Right lobe of liver (tissue), 4 donors: ENCODE measurements at regions not wholly inside any gene's neighbourhood (a gene's known extent, or its start where the extent isn't known, plus 50 kb on each side); places are given as distances from the start of the nearest gene placed in this dataset.

Experiments
- POLR2A ChIP-seq: fragments of 450-650 bp; IDR thresholded peaks from one replicate; pipeline ENCODE4 v1.6.1; 2017; ENCODE audit warnings: antibody characterized with exemption, mild to moderate bottlenecking
- TF ChIP-seq, protein P1 (sequence below), 4 donors: fragments of 200-600 bp in 3 of 4; fragments of 450-650 bp in 1 of 4; IDR thresholded peaks; one replicate each; pipeline versions ENCODE4 v1.5.1 to v1.8.0; 2016 to 2022; ENCODE audit warnings: antibody characterized with exemption in 4 of 4, mild to moderate bottlenecking in 2 of 4
- donor health status: DM: no; HTN: no; CAD: no.
- donor health status: DM: no; HTN: no; CAD: no.
- donor health status: DM: no; HTN: yes; CAD: no.

DNA sequence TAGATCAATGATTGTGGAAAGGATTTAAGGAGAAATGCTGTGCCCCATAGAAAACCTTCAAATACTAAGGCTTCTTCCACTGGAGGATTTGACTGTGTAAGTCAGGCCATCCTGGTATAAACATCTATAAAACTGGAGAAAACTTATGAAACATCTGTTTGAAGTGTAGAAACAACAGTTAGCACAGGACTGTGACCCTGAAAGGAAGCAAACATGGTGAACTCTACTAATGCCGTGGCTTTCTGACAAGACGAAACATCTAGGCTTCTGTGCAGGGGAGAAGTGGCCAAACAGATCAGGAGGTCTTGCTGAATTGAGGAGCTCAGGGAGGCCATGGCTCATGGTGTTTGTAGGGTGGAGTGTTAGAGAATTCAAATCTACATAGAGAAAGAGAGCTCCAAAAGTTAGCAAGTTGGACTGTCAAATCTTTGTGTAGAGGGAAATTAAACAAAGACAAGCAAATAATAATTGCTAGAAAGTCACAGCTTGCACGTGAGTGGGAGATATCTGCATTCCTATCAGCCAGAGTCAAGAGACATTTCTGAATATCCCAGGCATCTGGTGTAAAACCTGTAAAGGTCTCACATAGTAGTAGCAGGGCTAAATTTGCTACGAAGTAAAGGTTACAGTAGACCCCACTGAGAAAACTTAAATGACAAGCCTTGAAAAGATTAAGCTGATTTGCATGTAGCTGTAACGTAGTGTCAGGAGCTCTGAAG, 566.8 kb upstream of the B3GALT2 start:
- TF ChIP-seq, protein P1, sequence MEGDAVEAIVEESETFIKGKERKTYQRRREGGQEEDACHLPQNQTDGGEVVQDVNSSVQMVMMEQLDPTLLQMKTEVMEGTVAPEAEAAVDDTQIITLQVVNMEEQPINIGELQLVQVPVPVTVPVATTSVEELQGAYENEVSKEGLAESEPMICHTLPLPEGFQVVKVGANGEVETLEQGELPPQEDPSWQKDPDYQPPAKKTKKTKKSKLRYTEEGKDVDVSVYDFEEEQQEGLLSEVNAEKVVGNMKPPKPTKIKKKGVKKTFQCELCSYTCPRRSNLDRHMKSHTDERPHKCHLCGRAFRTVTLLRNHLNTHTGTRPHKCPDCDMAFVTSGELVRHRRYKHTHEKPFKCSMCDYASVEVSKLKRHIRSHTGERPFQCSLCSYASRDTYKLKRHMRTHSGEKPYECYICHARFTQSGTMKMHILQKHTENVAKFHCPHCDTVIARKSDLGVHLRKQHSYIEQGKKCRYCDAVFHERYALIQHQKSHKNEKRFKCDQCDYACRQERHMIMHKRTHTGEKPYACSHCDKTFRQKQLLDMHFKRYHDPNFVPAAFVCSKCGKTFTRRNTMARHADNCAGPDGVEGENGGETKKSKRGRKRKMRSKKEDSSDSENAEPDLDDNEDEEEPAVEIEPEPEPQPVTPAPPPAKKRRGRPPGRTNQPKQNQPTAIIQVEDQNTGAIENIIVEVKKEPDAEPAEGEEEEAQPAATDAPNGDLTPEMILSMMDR (IDR thresholded peaks at IDR 0.05) = no peak
- no peak for TF ChIP-seq POLR2A
